COLO668 (cell line): ENCODE measurements at regions not wholly inside any gene's neighbourhood (a gene's known extent, or its start where the extent isn't known, plus 50 kb on each side); places are given as distances from the start of the nearest gene placed in this dataset.
"Not testable (repeated sequence)": the region's sequence is repeated elsewhere in the genome, so short reads cannot be mapped to it uniquely, and the experiment has no call there.

Experiments used
- DNase-seq: peaks from one replicate; lab custom pipeline; 2025; ENCODE audit not compliant: unreplicated experiment; lab: John Stamatoyannopoulos, UW

DNA sequence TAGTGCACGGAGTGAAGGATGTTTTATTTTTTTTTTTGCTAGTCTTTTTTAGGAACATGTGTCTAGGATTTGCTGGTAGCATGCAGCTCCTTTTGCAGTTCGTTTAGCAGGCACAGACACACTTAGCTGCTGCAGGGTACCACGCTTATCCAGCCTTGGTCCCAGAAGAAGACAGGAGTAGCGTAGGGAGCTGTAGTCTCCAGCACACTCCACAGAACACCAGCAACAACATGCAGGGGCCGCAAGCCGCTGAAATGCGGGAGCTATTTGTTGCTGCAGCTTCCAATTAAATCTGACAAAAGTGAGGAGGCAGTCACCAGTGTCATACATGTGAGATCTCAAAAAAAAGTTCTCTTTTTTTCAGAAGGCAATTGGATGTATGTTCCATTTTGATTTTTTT is 486.2 kb upstream of the KLF6 start:
- DNase-seq, result no peak

DNA sequence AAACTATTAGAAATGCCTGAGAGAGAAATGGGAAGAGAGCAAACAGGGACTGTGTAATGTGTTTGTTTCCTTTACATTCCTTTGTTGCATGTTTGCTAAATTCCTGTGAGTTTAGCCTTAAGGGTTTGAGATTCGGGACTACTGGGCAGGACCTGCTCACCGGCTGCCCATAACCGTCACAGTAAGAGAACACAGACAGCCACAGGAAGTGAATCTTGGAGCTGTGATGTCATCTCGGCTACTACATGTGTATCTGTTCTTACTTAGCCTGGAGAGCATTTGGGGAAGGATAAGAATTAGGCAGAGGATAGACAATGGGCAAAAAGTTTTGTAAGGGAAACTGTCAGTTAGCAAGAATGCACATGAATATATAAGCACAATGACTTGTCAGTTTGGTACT is 485.1 kb upstream of the KLF6 start:
- no peak for DNase-seq

DNA sequence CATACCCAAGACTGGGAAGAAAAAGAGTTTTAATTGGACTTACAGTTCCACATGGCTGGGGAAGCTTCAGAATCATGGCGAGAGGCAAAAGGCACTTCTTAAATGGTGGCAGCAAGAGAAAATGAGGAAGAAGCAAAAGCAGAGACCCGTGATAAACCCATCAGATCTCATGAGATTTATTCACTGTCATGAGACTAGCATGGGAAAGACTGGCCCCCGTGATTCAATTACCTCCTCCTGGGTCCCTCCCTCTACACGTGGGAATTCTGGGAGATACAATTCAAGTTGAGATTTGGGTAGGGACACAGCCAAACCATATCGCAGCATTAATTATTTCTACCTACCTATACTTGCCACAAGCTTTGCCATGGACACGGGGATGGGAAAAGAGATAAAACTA is 483.5 kb upstream of the KLF6 start:
- not testable (repeated sequence) for DNase-seq

DNA sequence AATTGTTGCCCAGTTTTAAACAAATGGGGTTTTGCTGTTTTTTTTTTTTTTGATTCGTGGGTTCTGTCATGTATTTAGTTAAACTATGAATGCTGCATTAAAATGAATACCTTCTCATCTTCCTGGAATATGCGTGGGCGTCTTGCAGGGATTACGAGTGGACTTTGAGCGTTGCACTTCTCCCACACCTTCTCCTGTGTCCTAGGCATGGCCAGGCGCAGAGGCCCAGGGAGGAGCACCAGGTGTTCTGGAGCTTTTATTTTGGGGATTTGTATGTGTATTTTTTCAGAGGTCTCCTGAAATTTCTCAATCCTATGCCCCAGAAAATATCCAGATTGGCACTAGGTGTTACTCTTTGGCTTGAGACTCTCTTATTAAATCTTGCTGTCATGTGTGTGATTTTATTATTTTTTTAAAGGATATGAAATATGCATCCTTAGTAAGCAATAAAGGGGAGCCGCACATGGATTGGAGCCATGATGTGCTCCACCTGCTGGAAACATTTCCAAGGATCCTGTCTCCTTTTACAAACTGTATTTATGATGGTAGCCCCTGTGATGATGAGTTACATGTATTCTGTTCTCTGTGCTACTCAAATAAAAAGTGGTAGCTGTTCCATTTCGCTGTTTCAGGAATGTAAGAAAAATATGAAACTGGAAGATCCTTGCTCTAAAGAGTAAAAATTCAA is 482.2 kb upstream of the KLF6 start:
- no peak for DNase-seq

DNA sequence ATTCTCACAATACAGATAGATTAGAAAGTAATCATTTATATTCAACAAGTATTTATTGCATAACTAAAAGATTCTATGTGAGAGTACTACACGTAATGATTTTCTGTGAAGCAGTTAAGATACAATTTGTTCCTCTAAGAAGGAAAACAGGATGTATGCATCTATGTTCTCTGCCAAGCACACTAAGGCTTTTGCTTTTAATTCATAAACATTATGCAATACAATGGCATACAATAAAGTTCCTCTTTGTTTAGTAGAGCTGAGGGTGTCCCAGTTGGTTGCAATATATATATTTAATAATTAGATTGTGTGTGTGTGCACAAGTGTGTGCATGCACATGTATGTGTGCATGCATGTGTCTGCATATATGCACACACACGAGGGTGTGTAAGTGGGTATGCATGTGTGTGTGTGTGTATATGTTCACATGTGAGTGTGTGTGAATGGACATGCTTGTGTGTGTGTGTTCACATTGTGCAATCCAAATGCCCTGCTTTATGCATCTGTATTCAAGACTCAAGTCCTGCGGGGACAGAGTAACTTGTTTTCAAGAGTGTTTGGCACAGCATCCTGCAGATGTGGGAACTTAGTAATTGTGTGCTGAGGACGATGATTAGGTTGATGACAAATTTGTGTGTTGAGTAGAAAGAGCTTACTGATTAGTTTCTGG is 481.5 kb upstream of the KLF6 start:
- DNase-seq, result no peak

DNA sequence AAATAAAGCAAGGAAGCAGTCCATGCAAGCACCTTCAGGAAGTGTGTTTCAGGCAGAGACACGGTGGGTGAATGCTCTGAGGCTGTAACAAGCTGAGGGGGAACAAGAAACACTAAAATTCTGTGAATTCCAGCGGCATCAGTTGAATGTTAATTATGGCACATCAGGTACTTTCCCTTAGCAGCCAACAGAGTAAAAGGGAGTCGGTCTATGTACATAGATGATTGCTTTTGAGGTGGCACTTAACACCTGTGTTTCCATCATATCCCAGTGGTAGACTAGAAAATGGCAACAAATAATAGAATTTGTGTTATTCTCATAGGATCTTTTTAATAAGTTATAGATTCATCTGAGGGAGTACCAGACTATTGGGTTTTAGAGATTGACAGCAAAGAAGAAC is 481.0 kb upstream of the KLF6 start:
- DNase-seq, result no peak

DNA sequence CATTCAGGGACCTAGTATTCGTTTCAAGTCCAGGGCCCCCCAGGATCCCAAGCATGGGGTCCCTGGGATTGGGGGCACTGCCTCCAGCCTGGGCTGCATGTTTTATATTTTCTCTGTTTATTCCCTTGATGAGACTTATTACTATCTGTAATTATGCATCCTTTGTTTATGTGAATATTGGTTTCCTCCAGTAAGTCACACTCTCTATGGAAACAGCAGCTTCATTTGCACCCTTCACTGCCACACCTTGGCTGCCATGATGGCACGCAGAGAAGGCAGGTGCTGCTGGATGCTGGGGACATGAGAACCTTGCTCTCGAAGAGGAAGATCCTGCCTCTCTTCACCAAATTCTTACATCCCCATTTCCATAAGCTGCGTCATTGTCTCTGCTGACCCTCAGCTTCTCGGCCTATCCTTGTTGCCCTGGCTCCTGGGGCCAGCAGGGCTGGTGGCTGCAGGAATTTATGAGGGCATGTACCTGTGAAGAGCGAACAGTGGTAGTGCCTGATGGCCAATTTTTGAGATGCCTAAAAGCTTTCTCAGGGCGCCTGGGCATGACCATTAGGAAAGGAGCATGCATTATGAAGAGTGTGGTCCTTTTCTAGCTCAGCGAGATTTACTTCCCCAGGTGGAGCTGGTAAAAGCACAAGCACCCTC is 479.3 kb upstream of the KLF6 start:
- DNase-seq, result no peak

DNA sequence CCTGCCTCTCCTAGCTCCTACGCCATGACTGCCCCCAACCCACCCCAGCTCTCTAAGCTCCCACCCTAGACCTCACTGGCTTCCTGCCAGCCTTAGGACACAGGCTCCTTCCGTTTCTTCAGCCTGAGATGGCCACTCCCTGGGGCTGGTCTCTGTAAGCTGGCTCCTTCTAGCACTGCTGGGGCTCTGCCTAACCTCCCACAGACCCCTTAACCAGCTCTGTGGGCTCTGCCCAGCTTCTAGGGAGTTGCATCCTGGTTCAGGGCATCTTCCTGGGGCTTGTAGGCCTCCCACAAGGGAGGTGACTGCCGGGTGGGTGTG is 478.6 kb upstream of the KLF6 start:
- no peak for DNase-seq

DNA sequence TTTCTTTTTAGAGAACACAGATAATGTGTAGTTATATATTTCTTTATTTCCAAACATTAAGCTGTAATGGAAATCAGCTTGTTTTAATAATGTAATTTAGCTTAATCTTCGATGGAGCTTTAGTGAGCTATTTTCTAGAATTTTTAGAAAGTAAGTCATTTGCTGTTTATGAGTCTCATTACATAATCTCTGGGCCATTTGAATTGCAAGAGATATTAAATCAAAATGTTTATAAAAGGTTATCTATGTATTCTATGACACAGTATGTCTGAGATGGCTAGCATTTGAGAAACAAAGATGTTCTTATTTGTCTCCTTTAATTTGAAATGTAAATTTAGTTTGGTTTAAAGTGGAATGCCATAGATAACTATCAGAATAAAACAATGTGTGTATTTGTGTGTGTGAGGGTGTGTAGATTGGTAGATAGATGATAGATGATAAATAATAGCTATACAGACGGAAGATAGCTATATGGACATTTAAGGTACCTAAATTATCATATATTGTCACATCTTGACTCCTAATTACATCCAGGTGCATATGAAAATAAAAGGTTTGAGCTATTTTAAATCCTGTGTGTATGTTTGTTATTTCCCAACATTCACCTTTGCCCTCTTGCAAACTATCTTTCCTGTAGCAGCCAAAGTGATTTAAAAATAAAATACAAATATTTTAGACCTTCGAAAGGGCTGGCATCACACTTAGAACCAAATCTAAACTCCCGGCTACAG is 478.0 kb upstream of the KLF6 start:
- no peak for DNase-seq

DNA sequence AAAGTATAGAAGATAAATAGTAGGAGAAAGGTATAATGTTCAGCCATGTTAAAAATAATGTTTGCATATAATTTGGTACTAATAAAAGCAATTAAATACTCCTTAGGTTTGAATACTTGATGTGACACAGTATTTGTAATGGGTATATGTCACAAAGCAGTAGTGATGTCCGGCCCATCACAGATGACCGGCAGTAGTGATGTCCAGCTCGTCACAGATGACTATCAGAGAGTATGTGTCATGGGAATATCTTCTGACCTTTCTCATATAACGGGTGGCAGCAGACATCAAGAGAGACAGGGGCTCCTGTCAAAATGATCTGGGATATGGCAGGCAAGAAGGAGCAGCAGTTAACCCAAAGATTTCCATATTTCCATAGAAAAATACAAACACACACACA is 477.4 kb upstream of the KLF6 start:
- DNase-seq, result no peak

DNA sequence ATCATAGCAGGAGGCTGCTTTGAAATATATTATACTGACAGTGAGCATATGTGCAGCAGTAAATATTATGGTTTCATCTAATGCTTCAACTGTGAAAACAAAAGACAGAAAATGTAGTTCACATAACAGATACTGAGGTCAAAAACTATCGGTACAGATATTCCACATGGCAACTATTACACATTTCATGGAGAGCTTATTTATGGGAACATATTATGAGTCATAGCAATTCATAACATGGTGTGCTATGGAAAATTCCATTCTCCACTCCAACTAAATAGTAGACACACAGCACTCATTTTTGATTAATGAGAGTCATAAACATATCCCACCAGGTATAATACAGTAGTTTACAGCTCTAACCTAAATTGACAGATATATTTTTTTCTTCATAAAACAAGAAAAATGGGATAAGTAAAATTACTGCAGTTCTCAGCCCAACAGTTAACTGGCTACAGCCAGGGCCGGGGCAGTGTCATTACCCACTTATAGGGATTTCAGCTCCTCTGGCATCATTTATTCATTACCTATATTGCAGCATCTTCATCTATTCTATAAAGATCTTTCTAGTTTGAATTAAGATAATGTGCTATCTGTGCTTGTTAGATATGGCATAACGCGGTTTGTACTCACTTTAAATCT is 475.6 kb upstream of the KLF6 start:
- no peak for DNase-seq

DNA sequence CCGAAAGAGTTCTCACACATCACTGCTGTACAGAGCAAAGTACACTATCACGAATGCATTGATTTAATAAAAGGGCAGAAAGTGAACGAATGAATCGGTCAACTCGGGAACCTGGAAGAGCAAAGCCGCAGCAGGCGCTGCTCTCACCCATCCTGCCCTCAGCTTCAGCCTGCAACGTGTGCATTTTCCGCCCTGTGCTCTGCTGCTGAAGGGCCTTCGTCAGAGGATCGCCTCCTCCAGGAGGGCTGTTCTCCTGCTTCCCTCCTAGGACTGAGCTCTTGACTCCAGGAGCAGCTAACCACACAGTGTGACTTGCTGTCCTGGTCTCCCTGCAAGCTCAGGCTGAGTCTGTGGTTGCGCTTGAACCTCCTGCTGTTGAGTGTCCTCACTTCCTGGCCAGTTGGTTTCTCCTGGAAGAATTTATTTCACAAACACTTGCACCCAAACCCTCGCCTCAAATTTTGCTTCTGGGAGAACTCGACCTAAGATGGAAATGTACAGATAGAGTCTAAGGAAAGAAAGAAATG is 473.0 kb upstream of the KLF6 start:
- DNase-seq, result no peak

DNA sequence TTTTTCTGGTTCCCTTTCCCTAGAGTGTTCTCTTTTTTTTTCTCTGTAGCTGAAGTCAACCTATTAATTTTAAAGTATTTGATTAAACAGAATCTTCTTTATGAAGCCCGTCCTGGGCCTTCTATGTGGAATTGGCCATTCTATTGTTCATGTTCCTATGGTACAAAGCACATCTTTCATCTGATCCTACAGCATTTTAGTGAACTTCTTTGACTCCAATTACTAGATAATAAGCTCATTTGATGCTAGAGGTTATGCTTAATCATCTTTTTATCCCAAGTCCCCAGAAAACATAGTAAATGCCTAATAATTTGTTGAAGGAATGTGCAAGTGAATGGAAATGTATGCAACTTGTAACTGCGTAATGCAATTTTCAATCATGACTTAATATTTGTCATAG is 472.0 kb upstream of the KLF6 start:
- DNase-seq, result no peak

DNA sequence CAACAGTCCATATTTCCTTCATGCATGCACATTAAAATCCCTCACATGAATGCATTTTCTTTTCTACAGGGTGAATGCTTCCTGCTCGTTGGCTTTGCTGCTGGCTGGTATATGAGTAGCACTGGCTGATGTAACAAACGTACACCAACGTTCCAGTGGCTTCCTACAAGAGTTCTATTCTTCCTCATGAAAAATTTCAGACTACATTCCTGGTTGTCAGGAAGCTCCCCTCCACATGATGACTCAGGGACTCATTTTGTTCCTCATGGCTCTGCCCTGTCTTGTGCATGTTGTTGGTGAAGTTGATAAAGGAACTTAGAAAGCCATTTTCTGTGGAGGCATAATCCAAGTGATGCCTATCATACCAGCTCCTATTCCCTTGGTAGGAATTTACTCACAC is 470.7 kb upstream of the KLF6 start:
- no peak for DNase-seq

DNA sequence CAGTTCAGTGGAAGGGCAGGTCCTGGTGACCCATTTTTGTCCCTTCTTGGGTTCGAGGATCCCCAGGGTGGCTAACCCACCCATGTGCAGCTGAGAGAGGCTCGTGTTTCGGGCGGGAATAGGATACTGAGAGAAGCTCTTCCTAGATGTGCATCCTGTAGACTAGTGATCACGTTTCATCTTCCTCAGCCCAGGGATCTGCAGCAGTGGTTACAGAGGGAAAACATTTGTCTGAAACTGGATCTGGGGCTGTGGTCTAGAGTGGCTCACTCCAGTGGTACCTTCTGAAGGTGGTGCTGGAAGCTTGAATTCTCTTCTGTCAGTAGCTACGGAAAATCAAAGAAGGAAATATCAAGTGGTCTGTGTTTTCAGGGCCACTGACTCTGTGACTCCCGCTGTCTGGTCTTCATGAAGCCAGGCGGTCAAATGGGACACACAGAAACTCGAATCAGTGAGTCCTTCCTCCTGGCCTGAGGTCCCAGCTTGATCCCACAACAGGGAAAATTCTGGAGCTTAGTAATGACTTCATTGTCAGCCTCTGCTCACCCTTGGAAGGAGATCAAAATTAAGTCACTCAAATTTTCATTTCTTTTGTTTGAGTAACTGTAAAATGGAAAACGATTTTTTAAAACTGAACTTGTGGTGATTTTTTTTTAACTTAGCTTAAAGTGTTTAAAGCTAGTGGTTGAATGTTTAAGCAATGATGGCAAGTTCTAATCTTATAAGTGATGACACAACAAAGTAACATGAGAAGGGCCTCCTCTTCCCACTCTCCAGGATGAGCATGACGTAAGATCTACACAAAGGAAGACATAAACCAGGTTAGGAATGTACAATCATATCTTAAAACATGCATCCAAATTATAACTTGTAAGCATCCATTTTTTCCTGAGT is 469.3 kb upstream of the KLF6 start:
- DNase-seq, result no peak

DNA sequence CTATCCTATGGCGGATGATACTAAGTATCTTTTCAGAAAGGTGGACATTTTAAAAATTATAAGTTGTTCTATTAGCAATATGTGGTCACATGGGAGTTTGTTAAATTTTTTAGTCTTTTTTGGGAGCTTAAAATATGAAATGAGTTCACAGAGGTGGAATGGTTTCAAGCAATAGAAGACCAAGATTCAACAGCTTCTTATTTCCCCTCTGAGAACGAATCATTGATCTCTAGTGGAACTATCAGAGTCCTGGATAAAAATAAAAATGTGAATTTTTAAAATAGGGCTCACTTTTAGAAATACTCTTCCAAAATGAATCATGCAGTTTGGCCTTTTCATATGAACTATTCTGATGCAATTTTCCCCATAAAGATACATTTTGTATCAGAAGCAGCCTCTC is 467.7 kb upstream of the KLF6 start:
- DNase-seq, result no peak

DNA sequence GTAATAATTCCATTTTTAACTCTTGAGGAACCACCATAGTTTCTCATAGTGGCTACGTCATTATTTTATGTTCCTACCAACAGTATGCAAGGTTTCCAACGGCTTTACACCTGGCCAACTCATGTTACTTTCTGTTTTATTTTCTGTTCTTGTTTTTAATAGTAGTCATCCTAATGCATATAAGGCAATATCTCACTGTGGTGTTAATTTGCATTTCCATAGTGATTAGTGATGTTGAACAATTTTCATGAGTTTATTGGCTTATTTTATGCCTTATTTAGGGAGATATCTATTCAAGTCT is 465.5 kb upstream of the KLF6 start:
- DNase-seq, result no peak

DNA sequence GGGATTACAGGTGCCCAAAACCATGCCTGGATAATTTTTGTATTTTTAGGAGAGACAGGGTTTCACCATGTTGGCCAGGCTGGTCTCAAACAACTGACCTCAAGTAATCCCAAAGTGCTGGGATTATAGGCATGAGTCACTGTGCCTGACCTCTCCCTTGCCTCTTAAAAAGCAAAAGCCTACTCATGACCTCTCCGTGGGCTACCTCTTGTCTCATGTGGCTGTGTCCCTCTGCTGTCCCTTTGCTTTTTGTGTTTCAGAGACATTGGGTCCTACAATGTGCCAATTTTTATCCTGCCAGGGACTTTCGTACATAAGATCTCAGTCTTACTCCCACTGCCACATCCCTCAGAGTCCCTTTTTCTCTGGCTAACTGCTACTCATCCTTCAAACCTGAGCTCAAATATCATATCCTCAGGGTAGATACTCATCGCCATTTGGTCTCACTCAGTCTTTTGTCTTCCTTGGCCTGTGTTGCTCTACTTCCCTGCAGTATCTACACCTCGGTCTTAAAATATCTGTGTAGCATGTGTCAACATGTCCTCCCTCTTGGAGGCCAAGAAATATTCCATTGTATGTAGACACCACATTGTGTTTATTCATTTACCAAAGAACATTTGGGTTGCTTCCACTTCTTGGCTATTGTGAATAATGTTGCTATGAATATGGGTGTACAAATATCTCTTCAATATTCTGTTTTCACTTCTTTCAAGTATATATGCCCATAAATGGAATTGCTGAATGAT is 465.0 kb upstream of the KLF6 start:
- no peak for DNase-seq

DNA sequence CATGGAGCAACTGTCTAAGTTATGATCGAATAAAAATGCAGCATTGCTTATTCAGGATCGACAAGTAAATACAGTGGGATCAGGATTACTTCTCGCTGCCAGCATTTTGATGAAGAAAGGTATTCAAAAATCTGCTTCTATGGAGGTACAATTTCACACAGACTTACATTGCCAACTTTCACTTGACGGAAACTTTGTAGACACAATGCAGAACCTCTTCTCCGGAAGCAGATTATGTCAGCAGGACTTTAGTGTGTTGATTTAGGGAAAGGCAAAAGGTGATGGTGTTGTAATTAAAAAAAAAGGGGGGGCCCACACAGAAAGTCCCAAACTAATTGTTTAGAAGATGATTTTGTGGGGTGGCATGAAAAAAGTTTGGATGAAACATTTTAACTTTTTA is 462.4 kb upstream of the KLF6 start:
- DNase-seq, result no peak

DNA sequence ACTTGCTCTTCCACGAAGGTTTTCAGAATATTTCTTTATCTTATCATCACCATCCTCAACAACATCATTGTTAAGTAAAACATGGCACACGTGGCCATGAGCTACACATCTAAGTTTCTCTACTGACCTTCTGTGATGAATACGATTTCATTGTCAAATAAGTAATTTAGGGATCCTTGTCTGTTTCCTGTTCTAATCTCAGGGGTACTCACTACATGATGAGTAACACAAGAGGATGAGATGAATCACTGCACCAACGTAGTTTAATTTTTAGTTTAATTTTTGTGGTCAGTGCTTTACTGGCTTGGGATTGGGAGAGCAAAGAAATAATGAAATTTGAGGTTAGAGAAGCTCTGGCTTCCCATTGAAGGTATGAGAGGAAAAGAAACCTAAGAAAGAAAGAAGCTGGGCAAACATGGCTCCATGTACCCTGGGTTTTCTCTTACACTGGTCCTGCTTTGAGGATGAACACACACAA is 461.9 kb upstream of the KLF6 start:
- DNase-seq, result no peak
